CD8-positive, alpha-beta memory T cell (primary cell): ENCODE measurements at regions not wholly inside any gene's neighbourhood (a gene's known extent, or its start where the extent isn't known, plus 50 kb on each side); places are given as distances from the start of the nearest gene placed in this dataset.

Experiments
- CTCF ChIA-PET: fragments of 350-600 bp; sonication (Branson Sonifier 250); formaldehyde crosslinking; loops from one replicate; lab custom pipeline; 2021; ENCODE audit warnings: antibody characterized with exemption; lab: Charles Lee
- POLR2A ChIA-PET: fragments of 350-600 bp; sonication (Branson Sonifier 250); formaldehyde crosslinking; loops from one replicate; lab custom pipeline; 2021; ENCODE audit warnings: antibody characterized with exemption; lab: Charles Lee
- DNase-seq, 5 donors: peaks; one replicate each; pipeline versions ENCODE4 v3.0.0 to v3.0.0-alpha.2; 2020 to 2022; ENCODE audit warnings: mixed read lengths in 1 of 5
- H3K27ac ChIP-seq: one replicate; pipeline ENCODE4 v1.7.0; 2013; ENCODE audit warnings: low read depth, mild to moderate bottlenecking, low read length, moderate library complexity
- H3K27me3 ChIP-seq: 2 replicates; pipeline ENCODE4 v1.7.0; 2013; ENCODE audit warnings: low read length, mild to moderate bottlenecking; ENCODE audit not compliant: insufficient read depth, poor library complexity, severe bottlenecking
- H3K36me3 ChIP-seq: 2 replicates; pipeline ENCODE4 v1.7.0; 2013; ENCODE audit warnings: mild to moderate bottlenecking, low read length, moderate library complexity; ENCODE audit not compliant: insufficient read depth
- H3K4me1 ChIP-seq: 2 replicates; pipeline ENCODE4 v1.7.0; 2013; ENCODE audit warnings: mild to moderate bottlenecking, low read length, moderate library complexity; ENCODE audit not compliant: insufficient read depth
- H3K4me3 ChIP-seq: 2 replicates; pipeline ENCODE4 v1.7.0; 2013; ENCODE audit warnings: mild to moderate bottlenecking, low read length
- H3K9me3 ChIP-seq: 2 replicates; pipeline ENCODE4 v1.7.0; 2013; ENCODE audit warnings: mild to moderate bottlenecking, low read length
- H3K27ac Mint-ChIP-seq, 8 donors: one replicate each; pipeline ENCODE4 v1.8.0; 2020 to 2021; ENCODE audit warnings: mixed read lengths in 8 of 8, mild to moderate bottlenecking in 6 of 8, inconsistent platforms in 3 of 8, moderate library complexity in 3 of 8
- H3K27me3 Mint-ChIP-seq, 2 donors: one replicate each; pipeline ENCODE4 v1.8.0; 2020 to 2021; ENCODE audit warnings: mixed read lengths in 2 of 2, mild to moderate bottlenecking in 1 of 2, moderate library complexity in 1 of 2
- H3K36me3 Mint-ChIP-seq, 3 donors: one replicate each; pipeline ENCODE4 v1.8.0; 2020 to 2021; ENCODE audit warnings: mixed read lengths in 3 of 3, inconsistent platforms in 1 of 3, mild to moderate bottlenecking in 1 of 3
- H3K4me1 Mint-ChIP-seq, 3 donors: one replicate each; pipeline ENCODE4 v1.8.0; 2020 to 2021; ENCODE audit warnings: mixed read lengths in 3 of 3, inconsistent platforms in 1 of 3, mild to moderate bottlenecking in 1 of 3
- H3K4me3 Mint-ChIP-seq, 7 donors: one replicate each; pipeline ENCODE4 v1.8.0; 2020 to 2021; ENCODE audit warnings: mixed read lengths in 7 of 7, mild to moderate bottlenecking in 6 of 7, moderate library complexity in 4 of 7, inconsistent platforms in 2 of 7
- H3K9me3 Mint-ChIP-seq, 5 donors: one replicate each; pipeline ENCODE4 v1.8.0; 2020 to 2022; ENCODE audit warnings: mixed read lengths in 5 of 5, mild to moderate bottlenecking in 3 of 5, moderate library complexity in 2 of 5, inconsistent platforms in 1 of 5

DNA sequence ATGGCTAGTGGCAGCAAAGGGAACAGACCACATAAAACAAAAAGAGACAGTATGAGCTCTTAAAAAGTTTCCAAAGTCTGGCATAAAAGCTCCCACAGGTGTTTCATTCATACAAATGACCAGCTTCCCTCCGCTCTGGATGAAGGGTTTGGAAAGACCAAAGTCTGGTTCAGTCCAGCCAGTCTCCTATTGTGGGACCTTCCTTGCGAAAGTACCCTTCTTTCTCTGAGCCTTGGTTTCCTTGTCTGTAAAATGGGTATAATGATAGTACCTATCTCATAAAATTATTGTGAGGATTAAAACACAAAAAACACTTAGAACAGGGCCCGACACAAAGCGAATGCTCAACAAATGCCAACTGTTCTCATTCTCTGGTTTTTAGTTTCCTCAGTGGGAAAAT is 77.2 kb downstream of the UNC5CL start:
- Histone ChIP-seq H3K27me3 (no peaks in the 10 kb centered on the region), H3K9me3 (no peaks in the 10 kb centered on the region), H3K4me3 (no peak overlapping the region), H3K27ac (no peak overlapping the region), H3K4me1 (no peaks in the 10 kb centered on the region), H3K36me3 (no peaks in the 10 kb centered on the region)
- H3K27me3 Mint-ChIP-seq: peaks cover 0 to 2% of the 10 kb centered on the region in 2 donors
- H3K36me3 Mint-ChIP-seq: no peaks in the 10 kb centered on the region
- ChIA-PET POLR2A (no interaction called here), CTCF (no interaction called here)
- no peak overlapping the region for H3K4me3 Mint-ChIP-seq
- no peak overlapping the region for H3K27ac Mint-ChIP-seq
- H3K9me3 Mint-ChIP-seq: no peaks in the 10 kb centered on the region
- DNase-seq: no peak
- peaks cover 0 to 4% (median 2%) of the 10 kb centered on the region in 3 donors for H3K4me1 Mint-ChIP-seq

DNA sequence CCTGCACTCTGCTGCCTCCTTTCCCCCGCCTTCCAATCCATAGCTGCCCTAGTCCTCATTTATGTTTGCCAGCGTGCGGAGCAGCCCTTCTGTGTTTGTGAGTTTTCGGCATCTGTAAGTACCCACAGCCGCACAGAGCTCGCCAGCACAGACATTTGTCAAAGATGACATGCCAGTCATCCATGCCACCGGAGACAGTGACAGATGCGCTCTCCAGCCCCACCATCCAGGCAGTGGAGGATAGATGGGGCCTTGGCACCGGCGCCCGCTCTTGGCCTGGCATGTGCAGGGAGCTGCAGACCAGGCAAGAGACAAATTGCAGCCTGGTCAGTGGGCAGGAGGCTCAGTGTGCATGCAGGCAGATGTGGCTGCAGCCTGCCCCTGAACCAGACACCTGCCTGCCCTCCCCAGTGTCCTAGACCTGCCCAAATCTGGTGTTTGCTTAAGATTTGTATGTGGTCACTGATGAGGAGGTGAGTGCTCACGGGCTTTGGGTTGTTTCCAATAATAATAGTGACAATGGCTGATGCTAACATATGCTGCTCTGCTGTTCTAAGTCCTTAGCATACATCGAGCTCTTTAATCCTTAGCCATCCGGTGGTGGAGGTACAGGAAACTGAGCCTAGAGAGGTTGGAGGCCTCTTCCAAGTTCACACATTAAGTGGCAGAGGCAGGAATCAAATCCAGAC is 78.1 kb downstream of the UNC5CL start:
- no peak overlapping the region for H3K27ac ChIP-seq
- ChIA-PET CTCF (no interaction called here), POLR2A (no interaction called here)
- H3K27ac Mint-ChIP-seq: no peak overlapping the region
- H3K9me3 ChIP-seq: no peaks in the 10 kb centered on the region
- no peaks in the 10 kb centered on the region for H3K36me3 Mint-ChIP-seq
- no peaks in the 10 kb centered on the region for H3K4me1 ChIP-seq
- H3K4me3 ChIP-seq: no peak overlapping the region
- no peaks in the 10 kb centered on the region for H3K27me3 ChIP-seq
- DNase-seq: no peak
- H3K4me3 Mint-ChIP-seq: no peak overlapping the region
- no peaks in the 10 kb centered on the region for H3K9me3 Mint-ChIP-seq
- H3K27me3 Mint-ChIP-seq: peaks cover 2 to 3% of the 10 kb centered on the region in 2 donors
- no peaks in the 10 kb centered on the region for H3K36me3 ChIP-seq
- peaks cover 0 to 4% (median 2%) of the 10 kb centered on the region in 3 donors for H3K4me1 Mint-ChIP-seq

GRCh38 chr6:40959781-40960327 is 79.2 kb downstream of the UNC5CL start:
- Histone ChIP-seq H3K27me3 (no peaks in the 10 kb centered on the region), H3K9me3 (no peaks in the 10 kb centered on the region), H3K4me3 (no peak overlapping the region), H3K27ac (no peak overlapping the region), H3K36me3 (no peaks in the 10 kb centered on the region), H3K4me1 (no peaks in the 10 kb centered on the region)
- Mint-ChIP-seq H3K4me1 (peaks cover 0 to 4% (median 2%) of the 10 kb centered on the region in 3 donors), H3K27me3 (peaks cover 2 to 3% of the 10 kb centered on the region in 2 donors), H3K36me3 (no peaks in the 10 kb centered on the region), H3K9me3 (no peaks in the 10 kb centered on the region), H3K4me3 (no peak overlapping the region), H3K27ac (no peak overlapping the region)
- no peak for DNase-seq
- ChIA-PET CTCF (no interaction called here), POLR2A (no interaction called here)

GRCh38 chr6:40958738-40959137 is 80.3 kb downstream of the UNC5CL start:
- no peaks in the 10 kb centered on the region for H3K36me3 ChIP-seq

DNA sequence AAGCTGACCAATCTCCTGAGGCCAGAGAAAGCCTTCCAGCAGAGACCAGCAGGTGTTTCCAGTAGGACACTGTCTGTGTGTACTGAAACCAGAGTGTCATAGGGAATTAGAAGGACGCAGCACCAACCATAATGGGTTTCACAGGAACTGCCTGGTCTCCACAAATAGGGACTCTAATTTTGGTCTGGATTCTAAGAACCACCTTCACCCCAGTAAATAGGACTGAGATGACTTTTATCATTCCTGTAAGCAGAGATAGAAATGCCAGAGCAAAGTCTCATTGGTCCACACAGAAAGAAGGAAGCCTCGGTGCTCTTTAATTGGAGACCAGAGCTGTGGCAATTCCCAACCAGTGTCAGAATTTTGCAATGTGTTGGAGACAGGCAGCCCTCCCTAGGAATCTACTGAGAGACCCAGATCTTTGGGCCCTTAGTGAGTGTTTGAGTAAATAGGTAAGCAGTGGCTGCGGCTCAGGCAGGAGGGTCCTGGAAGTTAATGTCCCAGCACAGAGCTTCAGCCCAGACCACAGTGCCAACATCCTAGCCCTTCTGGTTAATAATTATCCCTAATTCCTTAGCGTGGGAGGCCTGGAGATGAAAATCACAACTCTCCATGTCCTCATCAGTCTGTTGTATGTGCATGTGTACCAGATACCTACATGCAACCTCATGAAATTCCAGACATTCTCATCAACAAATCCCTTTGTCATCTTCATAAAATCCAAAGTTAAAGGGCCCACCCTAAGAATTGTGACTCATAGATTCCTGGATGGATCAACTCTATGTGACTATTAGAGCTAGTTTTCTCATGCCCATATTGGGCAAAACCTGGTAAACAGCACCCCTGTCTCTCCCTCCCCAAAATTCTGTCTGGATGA is 81.2 kb downstream of the UNC5CL start:
- H3K4me1 Mint-ChIP-seq: peaks cover 0 to 4% (median 2%) of the 10 kb centered on the region in 3 donors
- no peak for DNase-seq
- no peak overlapping the region for H3K27ac Mint-ChIP-seq
- no peaks in the 10 kb centered on the region for H3K4me1 ChIP-seq
- H3K9me3 ChIP-seq: no peaks in the 10 kb centered on the region
- H3K27ac ChIP-seq: no peak overlapping the region
- no peaks in the 10 kb centered on the region for H3K36me3 Mint-ChIP-seq
- no peaks in the 10 kb centered on the region for H3K36me3 ChIP-seq
- H3K27me3 ChIP-seq: no peaks in the 10 kb centered on the region
- no peaks in the 10 kb centered on the region for H3K9me3 Mint-ChIP-seq
- H3K4me3 Mint-ChIP-seq: no peak overlapping the region
- no peak overlapping the region for H3K4me3 ChIP-seq
- ChIA-PET POLR2A (no interaction called here), CTCF (no interaction called here)
- H3K27me3 Mint-ChIP-seq: peaks cover 5 to 18% of the 10 kb centered on the region in 2 donors

More at GRCh38 chr6:40958738-40959137, 80.3 kb downstream of the UNC5CL start:
- H3K27ac Mint-ChIP-seq: no peak overlapping the region
- no peaks in the 10 kb centered on the region for H3K27me3 ChIP-seq
- no peaks in the 10 kb centered on the region for H3K4me1 ChIP-seq
- no peaks in the 10 kb centered on the region for H3K9me3 Mint-ChIP-seq
- POLR2A ChIA-PET: no interaction called here
- H3K9me3 ChIP-seq: no peaks in the 10 kb centered on the region
- DNase-seq: no peak
- H3K4me1 Mint-ChIP-seq: peaks cover 0 to 4% (median 2%) of the 10 kb centered on the region in 3 donors
- no peak overlapping the region for H3K4me3 Mint-ChIP-seq
- H3K36me3 Mint-ChIP-seq: no peaks in the 10 kb centered on the region
- CTCF ChIA-PET: no interaction called here
- H3K4me3 ChIP-seq: no peak overlapping the region
- H3K27ac ChIP-seq: no peak overlapping the region
- peaks cover 5 to 11% of the 10 kb centered on the region in 2 donors for H3K27me3 Mint-ChIP-seq

DNA sequence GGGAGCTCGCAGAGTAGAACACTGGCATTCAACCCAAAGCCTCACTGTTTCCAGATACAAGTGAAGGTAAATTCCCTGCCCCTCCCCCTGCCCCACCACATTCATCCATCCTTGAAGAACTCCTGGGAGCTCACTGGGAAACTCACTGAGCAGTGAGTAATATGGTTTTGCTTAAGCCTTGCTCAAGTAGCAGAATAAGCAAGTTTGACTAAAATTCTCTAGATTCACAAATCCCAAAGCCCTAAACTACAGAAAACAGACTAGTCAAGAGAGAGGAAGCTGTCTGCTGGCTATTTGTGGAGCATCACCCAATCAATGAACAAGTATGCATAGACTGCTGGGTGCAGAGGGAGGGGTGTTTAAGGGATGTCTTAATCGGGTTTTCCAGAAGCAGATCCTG is 82.1 kb downstream of the UNC5CL start:
- Mint-ChIP-seq H3K9me3 (no peaks in the 10 kb centered on the region), H3K27me3 (peaks cover 5 to 18% of the 10 kb centered on the region in 2 donors), H3K27ac (no peak overlapping the region), H3K4me3 (no peak overlapping the region), H3K36me3 (no peaks in the 10 kb centered on the region), H3K4me1 (peaks cover 0 to under 1% (median 0%) of the 10 kb centered on the region in 3 donors)
- Histone ChIP-seq H3K4me1 (no peaks in the 10 kb centered on the region), H3K4me3 (no peak overlapping the region), H3K27ac (no peak overlapping the region), H3K27me3 (no peaks in the 10 kb centered on the region), H3K9me3 (no peaks in the 10 kb centered on the region), H3K36me3 (no peaks in the 10 kb centered on the region)
- CTCF ChIA-PET: no interaction called here
- POLR2A ChIA-PET: no interaction called here
- no peak for DNase-seq

- Mint-ChIP-seq H3K9me3 (no peaks in the 10 kb centered on the region), H3K27ac (no peak overlapping the region), H3K36me3 (no peaks in the 10 kb centered on the region), H3K4me3 (no peak overlapping the region), H3K27me3 (peaks cover 6 to 30% of the 10 kb centered on the region in 2 donors), H3K4me1 (no peaks in the 10 kb centered on the region)
- Histone ChIP-seq H3K36me3 (no peaks in the 10 kb centered on the region), H3K27me3 (no peaks in the 10 kb centered on the region), H3K4me1 (no peaks in the 10 kb centered on the region), H3K27ac (no peak overlapping the region), H3K9me3 (no peaks in the 10 kb centered on the region), H3K4me3 (no peak overlapping the region)
- CTCF ChIA-PET: no interaction called here
- POLR2A ChIA-PET: no interaction called here
- no peak for DNase-seq
These were observed 83.9 kb downstream of the UNC5CL start for GRCh38 chr6:40955178-40955545.
